IPS-NIHi7 (cell line): ENCODE measurements at regions not wholly inside any gene's neighbourhood (a gene's known extent, or its start where the extent isn't known, plus 50 kb on each side); places are given as distances from the start of the nearest gene placed in this dataset.
"Not testable (repeated sequence)": the region's sequence is repeated elsewhere in the genome, so short reads cannot be mapped to it uniquely, and the experiment has no call there.

Experiments used
- DNase-seq: peaks from one replicate; pipeline ENCODE4 v3.0.0; 2012; ENCODE audit warnings: mixed read lengths; ENCODE audit errors: extremely low spot score

DNA sequence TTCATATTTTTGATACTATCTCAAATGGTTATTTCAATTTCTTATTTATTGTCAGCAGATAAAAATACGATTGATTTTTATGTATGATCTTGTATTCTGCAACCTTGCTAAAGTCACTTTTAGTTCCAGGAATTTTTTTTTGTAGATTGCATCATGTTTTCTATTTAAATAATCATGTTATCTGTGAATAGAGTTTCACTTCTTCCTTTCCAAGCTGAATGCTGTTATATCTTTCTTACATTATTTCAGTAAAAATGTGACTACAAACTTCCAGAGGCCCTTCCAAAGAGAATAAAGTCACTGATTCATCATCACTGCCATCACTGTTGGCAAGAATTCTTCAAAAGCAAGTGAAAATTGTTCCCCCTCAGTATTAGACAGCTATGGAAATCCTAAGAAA lies 104.7 kb upstream of the RAP1B start:
- no peak for DNase-seq

DNA sequence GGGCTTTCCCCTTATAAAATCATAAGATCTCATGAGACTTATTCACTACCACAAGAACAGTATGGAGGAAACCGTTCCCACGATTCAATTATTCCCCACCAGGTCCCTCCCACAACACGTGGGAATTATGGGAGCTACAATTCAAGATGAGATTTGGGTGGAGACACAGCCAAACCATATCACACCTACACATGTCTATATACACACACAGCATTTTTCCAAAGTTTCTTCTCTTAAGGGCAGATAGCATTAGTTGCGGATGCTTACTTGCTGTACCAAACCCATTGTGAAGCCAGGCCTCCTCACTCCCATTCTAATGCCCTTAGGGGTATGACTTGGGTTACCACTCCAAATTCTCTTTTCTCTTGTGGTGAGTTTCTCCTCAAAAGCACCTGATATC lies 104.1 kb upstream of the RAP1B start:
- DNase-seq: no peak

DNA sequence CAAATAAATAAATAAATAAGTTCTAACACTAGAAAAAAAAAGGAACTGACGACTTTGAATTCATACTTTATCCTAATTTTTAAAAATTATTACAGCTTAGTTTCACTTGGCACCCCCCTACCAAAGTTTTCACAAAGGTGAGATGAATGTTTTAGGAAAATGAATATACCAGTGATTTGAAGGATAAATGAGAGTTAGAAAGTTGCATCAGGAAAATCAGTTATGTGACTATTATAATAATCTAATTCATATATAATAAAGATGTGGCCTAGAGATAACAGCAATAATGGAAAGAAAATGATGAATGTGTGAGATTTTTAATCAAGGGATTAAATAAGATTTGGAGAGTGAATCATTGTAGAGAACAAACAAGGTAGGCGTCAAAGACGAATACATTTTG lies 103.0 kb upstream of the RAP1B start:
- no peak for DNase-seq

DNA sequence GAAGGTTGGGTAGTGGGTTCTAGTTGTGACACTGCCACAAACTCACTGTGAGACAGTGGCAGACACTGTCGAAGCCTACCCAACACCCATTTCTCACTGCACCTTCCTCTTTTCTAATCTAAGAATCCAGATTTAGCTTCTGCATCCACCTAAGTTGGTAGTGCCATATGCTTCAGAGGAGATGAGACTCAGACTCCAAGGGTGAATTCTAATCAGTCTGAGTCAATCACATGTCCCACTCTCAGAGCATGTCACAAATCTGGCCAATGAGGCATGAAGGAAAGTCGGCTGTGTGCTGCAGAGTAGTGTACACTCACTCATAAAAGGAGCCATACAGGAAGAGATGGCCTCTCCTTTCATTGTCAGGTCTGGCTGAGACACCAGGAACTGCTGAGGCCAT lies 102.1 kb upstream of the RAP1B start:
- DNase-seq: no peak

DNA sequence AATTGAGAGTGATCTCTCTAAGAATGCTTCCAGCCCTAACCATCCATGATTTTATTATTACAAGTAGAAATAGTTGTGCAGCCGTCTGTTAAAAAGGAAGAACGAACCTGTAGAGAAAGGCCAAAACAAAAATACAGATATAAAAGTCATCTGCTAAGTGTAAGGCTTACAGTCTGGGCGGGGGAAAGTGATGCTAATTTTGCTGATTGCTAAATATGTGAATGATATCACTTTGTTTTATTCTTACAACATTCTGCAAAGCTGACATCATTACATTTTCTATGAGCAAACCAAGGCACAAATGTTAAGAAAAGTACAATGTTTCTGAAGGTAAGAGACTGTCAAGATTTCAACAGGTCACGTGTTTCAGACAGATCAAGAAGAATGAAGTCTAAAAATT lies 101.5 kb upstream of the RAP1B start:
- no peak for DNase-seq

DNA sequence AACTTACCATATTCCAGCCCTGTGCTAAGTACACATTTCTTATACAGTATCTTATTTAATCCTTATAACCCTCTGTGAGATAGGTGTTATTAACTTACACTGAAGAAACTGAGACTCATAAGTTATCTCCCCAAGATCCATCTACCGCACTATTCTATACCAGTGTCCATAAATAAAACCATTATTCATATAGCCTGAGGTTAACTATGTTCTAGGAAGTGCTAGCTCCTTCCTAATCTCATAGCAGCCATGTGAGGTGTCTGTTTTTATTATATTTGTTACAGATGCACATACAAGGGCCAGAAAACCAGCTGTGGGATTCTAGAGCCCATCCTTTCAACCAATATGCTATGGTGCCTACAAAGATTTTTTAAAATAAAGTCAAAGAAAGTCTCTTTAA lies 100.3 kb upstream of the RAP1B start:
- no peak for DNase-seq

DNA sequence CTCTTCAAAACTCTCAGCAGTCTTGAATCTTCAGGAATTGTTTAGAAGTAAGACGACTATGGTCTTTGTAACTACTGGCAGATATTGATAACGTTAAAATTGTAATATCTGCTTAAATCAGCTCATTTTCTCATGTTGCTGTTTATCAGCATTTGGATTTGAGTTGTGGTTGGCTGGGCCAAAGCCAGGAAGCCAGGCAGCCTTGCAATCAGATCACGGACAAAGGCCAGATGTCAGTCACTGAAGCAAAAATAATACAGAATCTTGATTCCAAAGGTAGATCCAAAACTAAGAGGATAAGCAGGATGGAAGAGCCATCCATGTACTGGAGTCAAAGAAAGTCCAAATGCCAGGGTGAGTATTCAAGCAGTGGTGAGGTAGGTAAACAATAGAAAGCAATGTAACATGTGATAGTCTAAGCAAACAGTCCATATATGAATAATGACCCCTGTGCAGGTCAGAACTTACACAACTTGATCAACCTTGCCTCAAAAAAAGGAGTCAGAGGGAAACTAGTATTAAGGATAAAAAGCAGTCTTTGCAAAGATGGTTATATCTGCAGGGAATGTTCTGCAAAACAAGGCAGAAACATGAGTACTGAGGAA lies 95.8 kb upstream of the RAP1B start:
- no peak for DNase-seq

DNA sequence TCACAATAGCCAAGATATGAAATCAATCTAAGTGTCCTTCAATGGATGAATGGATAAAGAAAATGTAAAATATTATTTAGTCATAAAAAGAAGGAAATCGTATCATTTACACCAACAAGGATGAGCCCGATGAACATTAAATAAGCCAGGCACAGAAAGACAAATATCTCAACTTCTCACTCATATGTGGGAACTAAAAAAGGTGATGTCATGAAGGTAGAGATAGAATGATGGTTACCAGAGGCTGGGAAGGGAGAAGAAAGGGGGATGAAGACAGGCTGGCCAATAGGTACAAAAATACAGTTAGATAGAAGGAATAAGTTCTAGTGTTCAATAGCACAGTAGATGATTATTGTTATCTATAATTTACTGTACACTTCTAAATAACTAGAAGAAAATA lies 94.9 kb upstream of the RAP1B start:
- DNase-seq: no peak

DNA sequence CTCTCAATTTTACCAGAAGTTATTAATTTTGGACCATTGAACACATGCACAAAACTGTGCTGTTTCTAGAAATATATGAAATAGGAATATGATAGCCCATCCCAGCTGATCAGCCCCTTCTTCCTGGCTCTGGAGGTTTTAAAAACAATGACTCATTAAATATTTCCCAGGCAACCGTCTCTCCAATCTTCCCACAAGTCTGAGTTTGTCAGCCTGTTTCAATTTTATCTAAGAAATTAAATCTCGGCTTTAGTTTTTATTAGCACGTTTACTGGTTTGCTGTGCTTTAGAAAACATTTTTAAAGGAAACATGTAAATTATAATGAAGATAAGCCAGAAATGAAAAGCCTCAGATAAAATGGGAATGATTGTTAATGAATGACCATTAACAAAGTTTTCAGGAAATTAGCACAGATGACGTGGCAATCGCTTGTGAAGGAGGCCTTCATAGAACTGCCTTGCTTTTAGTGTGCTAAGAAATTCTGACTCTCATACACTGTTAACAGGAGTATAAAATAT lies 89.3 kb upstream of the RAP1B start:
- no peak for DNase-seq

DNA sequence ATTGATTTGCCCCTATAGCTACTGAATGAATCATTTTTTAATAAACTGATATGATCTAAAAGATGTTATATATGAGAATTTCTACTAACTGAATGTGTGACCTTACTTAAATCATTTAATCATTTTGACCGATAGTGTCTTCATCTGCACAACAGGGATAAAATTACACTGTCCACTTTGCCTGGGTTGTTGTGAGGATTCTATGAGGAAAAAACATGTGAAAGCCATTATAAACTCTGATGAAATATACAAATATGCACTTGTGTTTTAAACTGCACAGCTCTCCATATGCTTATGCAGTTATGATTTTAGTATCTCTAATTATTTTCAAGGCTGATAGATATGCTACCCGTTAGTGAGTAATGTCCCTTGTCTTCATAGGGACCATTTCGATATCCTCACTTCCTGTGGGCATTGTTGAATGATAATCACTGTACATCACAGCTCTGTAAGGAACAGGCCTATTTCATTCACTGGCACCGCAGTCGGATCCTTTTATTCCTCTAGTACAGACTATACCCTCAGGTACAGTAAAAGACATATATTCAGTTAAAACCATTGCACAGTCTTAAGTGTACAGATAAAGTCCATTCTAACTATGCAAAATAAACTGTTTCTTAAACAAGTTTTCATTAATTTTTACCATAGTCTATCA lies 88.7 kb upstream of the RAP1B start:
- no peak for DNase-seq

DNA sequence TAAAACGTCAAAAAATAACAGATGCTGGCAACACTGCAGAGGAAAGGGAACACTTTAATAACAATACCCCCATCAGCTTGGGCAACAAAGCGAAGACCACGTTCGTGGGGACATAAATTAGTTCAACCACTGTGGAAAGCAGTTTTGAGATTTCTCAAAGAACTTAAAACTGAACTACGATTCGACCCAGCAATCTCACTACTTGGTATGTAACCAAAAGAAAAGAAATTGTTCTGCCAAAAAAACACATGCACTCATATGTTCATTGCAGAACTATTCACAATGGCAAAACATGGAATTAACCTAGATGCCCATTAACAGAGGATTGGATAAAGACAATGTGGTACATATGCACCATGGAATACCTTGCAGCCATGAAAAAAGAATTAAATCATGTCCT lies 81.2 kb upstream of the RAP1B start:
- no peak for DNase-seq

DNA sequence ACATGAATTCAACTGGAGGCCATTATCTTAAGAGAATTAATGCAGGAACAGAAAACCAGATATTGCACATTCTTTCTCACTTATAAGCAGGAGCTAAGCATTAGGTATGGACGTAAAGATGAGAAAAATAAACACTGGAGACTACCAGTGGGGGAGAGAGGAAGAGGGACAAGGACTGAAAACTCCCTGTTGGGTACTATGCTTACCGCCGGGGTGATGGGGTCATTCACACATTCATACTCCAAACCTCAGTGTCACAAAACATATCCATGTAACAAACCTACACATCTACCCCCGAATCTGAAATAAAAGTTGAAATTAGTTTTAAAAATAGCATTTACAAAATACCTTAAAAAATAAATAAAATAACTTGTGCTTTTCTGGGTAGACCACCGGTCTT lies 80.8 kb upstream of the RAP1B start:
- DNase-seq: no peak

DNA sequence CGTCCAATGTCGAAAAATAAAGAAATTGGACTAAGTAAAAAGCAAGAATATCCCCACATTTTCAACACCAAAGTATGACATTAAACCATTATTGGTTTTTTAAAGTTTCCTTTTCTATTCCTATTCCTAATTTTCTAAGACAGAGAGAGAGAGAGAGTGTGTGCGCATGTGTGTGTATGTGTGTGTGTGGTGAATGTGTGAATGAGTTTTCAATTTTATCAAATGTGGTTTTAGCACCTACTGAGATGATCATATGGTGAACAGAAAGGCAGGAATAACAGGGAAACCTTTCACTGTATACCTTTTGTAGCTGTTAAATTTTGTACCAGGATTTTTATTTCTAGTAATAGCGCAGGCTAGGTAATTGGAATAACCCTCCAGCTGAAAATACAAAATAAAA lies 80.4 kb upstream of the RAP1B start:
- DNase-seq: no peak

DNA sequence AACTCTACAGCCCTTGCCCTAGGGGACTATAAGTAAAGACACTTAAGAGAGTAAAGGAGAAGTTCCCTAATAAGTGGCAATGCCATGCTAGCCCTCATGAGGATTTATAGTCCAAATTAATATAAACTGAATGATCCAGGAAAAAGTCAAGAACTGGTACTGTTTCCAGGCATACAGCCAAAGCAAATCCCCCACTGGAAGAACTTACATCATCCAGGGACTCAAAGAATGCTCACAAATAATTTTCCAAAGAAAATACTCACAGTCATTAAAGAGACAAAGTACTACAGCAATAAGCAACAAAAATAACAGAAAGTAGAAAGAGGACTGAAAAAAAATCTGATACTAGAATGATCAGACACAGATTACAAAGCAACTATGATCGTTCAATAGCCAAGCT lies 79.7 kb upstream of the RAP1B start:
- no peak for DNase-seq

DNA sequence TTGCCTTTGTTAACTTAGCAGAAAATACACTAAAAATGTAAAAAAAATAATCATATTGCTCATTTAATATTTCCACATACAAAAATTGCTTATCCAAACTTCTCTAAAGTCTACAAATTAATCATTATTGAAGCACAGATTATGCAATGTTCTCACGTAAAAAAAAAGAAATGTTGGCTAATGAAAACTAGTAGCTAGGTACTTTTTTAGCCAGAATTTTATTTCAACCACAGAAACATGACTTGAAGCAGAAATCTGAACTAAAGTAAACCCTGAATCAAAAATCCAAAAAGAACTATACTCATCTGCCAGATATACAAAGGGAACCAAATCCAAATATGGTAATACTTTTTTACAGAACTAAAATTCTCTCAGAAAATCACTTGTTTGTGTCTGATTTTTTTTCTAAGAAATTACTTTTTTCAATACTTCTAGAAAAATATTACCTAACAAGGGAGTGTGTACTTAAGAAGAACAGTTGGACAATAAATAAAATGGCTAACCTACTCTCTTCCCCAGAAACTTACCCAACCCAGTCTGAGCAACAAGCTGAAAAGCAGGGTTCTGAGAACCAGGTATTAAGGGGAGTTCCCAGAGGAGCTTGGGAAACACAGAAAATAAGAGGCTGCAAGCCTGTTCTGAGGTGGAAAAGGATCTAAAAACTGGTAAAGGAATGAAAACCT lies 78.4 kb upstream of the RAP1B start:
- DNase-seq: no peak

DNA sequence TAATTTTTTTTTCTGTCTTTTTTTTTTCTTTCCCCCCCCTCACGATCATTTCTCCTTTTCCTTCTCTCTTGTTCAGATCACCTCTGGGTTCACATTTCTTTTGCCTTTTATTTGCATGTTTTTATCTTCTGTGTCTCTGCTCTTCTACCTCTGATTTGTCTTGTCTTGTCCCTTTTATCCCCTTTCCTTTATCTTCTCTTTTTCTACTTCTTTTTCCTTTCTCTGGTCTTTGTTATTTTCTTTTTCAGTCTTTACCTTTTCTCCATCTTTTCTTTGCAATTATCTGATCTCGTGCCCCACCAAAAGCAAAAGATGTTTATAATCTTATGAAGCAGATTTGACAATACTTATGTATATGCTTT lies 77.8 kb upstream of the RAP1B start:
- no peak for DNase-seq

DNA sequence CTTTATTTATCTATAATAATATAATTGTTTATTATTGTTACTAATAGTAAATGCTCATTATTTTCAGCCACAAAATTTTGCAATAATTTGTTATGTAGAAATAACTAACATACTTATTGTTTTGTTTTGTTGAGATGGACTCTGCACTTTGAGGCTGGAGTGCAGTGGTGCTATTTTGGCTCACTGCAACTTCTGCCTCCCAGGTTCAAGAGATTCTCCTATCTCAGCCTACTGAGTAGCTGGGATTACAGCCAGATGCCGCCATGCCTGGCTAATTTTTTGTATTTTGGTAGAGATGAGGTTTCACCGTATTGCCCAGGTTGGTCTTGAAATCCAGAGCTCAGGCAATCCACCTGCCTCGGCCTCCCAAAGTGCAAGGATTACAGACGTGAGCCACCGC lies 76.6 kb upstream of the RAP1B start:
- DNase-seq: no peak

DNA sequence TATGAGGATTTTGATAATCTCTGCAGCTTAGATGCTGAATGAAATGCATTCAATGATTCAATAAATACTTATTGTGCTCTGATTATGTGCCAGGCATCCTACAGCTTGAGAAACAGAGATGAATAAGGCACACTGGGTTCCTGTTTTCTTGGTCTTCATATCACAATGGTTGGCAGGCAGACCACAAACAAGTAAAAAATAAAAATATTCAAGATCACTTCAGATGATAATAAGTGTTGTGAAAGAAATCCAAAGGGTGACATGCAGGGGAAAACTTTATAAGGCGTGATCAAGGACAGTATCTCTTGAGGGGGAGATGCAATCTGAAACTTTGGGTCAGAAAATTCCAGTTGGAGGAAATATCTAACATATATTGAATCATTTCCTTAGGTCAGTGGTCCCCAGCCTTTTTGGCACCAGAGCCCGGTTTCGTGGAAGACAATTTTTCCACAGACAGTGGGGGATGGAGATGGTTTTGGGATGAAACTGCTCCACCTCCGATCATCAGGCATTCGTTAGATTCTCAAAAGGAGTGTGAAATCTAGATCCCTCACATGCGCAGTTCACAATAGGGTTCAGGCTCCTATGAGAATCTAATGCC lies 73.7 kb upstream of the RAP1B start:
- DNase-seq: no peak

DNA sequence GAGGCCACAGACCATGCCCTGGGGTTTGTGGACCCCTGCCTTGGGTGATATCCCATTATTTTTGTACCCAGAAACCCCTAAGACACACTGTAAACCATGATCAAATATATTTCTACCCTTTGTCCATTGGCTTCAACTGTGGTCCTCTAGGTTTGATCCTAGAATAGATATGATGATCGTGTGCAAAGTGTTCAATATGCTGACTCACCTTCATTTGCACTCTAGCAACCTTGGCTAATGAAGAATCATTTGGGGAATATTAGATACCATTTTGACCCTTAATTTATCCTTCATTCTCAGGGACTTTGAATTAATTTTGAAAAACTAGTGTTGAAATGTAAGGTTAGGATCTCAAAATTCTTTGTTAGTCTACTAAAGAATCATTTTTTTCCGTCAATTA lies 73.1 kb upstream of the RAP1B start:
- no peak for DNase-seq

DNA sequence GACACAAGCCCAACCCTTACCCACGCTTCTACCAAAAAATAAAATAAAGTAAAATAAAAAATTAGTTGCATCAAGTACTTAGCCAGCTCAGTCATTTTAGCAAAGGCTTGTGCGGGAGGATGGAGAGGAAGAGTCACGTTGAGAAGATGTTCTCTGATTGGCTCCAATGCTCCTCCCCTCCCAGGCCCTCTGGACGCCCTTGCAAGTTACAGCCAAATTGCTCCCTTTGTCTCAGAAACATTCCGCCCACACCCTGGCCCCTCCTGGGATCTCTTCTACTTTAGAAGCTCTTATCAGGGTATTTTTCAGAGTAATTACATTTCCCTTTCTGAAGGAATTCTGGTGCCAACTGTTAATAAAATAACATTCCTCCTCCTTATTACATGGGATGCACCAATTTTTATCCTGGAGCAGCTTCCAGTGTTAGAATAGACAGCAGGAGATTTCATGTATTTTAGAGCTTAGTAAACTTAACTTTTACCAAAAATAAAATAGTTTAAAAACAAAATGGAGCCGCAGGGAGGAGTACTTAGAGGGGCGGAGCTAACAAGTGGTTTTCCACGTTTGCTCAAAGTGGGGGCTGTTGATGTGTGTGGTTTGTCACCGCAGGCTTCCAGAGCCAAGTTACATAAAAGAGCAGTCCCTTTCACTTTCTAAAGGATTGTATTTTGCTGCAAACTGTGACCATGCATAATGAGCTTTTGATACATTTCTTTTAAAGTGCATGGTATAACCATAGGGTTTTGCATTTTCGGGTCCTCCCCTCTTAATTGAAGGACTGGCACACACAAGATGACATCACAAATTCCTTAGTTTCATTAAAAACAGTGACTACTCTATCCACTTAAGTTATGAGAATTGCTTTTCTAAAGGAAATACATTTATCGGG lies 71.7 kb upstream of the RAP1B start:
- peak; percentile 83 for DNase-seq

DNA sequence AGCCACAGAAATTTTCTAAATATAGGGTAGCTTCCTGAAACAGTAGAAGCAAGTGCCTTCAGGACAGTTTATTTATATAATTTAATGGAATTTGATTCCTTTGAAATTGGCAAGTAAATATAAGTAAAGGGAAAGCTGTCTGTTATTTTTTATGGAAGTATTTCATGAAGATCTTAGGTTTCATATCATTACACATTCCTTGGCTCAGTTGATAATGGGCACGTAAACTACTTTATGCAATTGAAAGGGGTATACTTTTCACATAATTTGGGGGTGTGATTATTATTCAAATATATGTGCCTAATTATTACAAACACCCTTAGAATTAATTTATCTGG lies 71.1 kb upstream of the RAP1B start:
- DNase-seq: no peak

DNA sequence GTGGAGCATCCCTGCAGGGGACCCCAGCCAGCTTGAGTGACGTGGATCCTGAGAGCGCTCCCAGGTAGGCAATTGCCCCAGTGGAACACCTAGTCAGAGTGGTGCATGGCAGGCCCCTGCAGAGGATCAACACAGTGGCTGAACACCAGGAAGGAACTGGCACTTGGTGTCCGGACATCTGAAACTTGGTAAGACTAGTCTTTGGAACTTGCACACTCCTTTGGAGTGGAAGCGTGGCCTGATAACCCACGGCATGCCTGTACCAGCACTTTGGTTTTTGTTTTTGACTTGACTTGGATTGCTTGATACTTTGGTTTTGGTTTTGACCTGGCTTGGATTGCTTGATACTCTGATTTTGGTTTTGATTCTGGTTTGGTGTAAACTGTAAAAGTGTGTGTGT lies 69.9 kb upstream of the RAP1B start:
- DNase-seq: not testable (repeated sequence)
